Activated CD4-positive, alpha-beta T cell treated with anti-CD3 and anti-CD28 coated beads, Interleukin-2, amount 50 U/mL, for 24 hours (primary cell): ENCODE measurements at regions not wholly inside any gene's neighbourhood (a gene's known extent, or its start where the extent isn't known, plus 50 kb on each side); places are given as distances from the start of the nearest gene placed in this dataset.

Experiments
- DNase-seq, 2 donors: peaks; one replicate each; pipeline ENCODE4 v3.0.0-alpha.2; 2020; ENCODE audit warnings: low read depth in 1 of 2, low spot score in 1 of 2

GRCh38 chr14:51307551-51307950 lies 67.5 kb downstream of the TMX1 start:
- DNase-seq = no peak

DNA sequence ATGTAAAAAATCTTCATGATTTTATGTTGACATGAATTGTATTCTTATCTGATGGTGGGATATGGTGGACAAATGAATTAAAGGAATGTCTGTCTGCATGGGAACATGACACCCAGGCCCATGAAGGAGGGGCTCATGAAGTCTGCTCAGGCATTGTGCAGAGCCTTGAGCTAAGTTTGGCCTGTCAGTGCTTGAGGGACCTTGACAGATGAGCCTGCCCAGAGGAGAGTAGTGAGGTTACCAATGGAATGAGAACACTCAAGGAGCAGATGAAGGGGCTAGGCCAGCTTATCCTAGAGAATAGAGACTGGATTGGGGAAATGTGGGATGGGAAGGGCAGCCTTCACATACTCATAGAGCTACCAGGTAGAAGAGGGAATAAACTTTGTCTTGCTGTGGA lies 68.8 kb downstream of the TMX1 start:
- DNase-seq = no peak

DNA sequence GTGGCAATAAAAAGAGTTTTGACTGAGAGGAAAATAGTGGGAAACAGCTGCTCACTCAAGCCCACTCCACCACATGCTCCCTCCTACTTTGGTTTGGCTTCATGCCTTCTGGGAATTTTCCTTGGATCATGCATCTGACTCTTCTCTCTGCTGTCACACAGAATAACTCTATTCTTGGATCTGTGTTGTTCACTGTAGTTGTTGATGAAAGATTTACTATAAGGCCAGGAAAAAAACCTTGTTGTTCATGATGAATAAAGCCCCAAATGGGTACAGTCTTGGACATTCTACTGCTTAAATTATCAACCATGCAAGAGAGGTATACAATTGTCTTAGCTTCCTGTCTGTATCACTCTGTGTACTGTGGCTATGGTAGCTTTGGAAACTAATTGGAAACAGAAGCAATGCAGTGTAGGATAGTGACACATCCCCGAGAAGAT lies 70.5 kb downstream of the TMX1 start:
- no peak for DNase-seq

GRCh38 chr14:51314321-51315015 lies 74.4 kb downstream of the TMX1 start:
- no peak for DNase-seq

DNA sequence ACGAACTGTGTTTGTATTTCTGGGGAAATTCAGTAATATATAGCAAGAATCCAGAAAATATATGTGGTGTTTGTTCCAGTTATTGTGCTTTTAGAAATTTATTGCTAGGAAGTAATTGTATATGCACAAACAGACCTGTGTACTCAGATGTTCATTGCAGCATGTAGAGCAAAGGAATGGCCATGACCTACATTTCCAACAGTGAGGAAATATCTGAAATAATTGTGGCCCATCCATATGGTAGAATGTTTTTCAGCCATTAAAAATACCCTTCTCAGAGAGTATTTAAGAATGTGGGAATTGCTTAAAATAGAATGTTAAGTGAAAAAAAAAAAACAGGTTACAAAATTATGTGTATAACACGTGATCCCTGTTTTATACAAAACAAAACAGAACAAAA lies 77.3 kb downstream of the TMX1 start:
- DNase-seq = no peak

- no peak for DNase-seq
Measured at GRCh38 chr14:51318813-51319597, 79.0 kb downstream of the TMX1 start.

DNA sequence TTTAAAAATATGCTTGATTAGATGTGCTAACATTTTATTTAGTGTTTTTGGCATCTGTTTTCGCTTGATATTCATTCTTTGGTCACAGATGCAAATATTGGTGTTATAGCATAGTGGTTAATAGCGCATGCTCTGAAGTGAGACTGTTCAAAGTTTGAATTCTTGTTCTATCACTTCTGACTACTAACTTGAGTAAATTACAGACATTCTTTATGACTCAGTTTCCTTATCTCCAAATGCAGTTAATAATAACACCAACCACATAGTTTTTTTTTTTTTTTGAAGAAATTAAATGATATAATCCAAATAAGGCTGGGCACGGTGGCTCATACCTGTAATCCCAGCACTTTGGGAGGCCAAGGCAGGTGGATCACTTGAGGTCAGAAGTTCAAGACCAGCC lies 81.0 kb downstream of the TMX1 start:
- no peak for DNase-seq

- no peak for DNase-seq
Measured at GRCh38 chr14:51323492-51323891, 83.4 kb downstream of the TMX1 start.

DNA sequence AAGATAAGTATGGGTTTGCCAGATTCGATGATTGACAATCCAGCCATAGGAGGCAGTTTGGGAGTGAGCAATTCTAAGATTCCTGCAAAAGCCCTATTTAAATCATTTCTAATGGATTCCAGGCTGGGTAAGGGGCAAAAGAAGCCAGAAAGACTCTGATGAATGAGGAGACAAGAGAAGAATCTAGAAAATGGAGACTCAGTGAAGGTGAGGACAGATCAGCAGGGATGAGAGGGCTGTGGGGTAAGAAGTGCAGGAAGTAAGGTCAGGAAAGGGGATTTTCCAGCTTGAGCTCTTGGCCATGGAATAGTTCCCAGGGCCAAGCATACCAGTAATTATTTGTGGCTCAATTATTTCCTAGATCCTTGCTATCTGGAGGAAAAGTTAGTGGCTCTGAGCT lies 87.3 kb downstream of the TMX1 start:
- no peak for DNase-seq

GRCh38 chr14:51328064-51328771 lies 88.2 kb downstream of the TMX1 start:
- peak in 1 of 2 donors; percentile 32 for DNase-seq

GRCh38 chr14:51328772-51329353 lies 88.8 kb downstream of the TMX1 start:
- DNase-seq = no peak

GRCh38 chr14:51331486-51332367 lies 91.7 kb downstream of the TMX1 start:
- DNase-seq = no peak

GRCh38 chr14:51333299-51333698 lies 93.3 kb downstream of the TMX1 start:
- no peak for DNase-seq

DNA sequence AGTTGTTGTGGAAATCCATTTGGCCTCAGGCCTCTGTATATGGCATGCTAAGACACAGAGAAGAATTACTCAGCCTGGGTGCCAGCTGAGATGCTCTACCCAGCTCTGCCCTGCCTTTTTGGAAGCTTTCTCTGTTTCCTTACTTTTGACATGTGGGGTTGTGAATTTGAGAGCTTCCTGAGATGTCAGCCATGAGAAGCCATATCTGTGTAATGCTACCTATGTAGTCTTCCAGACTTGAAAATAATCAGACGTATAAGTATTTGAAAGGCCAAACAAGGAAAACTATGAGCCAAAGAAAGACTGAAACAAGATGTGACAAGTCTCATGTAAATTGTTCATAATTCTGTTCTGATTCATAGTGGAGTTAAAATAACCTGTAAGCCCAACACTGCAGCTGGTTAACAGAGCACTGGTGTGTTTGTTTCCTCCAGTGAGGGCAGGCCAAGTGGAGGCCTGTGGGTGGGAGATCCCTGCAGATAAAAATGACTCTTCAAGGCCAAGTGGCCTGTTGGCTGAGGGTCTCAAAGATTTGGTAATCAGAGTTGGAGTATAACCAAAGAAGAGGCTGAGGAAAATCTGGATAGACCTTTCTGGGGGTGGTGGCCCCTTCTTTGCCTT lies 94.0 kb downstream of the TMX1 start:
- no peak for DNase-seq

- DNase-seq = no peak
Measured at GRCh38 chr14:51334566-51334965, 94.5 kb downstream of the TMX1 start.

DNA sequence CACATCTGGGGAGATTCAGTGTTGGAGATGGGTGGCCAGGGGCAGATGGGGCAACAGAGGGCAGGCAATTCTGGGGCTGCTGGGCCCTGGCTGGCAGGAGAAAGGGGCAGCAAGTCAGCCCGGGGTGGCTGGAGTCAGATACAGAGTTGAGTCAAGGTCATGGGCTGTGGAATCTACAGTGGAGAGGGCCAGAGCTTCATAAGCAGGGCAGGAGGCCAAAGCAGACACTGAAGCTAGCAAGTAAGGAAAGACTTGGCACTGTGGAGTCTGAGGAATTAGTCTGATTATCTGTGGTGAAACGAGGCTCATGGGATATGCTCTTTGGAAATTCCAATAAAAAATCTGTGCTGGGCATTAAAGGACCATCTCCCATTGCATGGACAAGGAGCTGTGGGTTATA lies 95.5 kb downstream of the TMX1 start:
- no peak for DNase-seq

GRCh38 chr14:51335961-51336723 lies 96.1 kb downstream of the TMX1 start:
- no peak for DNase-seq

DNA sequence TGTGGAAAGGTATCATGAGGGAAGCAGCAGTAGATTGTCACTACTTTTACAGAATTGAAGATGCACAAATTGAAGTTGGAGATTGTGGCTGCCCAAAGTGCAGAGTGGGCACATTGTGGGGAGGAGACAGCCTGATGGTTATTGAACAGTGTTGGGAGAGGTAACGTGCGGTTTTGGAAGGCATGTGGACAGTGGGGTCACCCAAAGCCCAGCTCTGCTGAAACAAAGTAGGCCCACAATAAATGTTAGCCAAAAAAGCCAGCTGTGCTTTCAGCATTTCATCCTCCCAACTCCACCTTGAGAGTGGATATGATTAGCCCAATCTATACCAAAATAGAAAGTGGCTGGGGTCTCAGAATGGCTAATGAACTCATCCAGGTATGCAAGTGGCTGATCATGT lies 96.7 kb downstream of the TMX1 start:
- DNase-seq = no peak

GRCh38 chr14:51337520-51337919 lies 97.5 kb downstream of the TMX1 start:
- DNase-seq = no peak

- no peak for DNase-seq
Measured at GRCh38 chr14:51341338-51341737, 101.3 kb downstream of the TMX1 start.
